Stomach (tissue), 4 donors: ENCODE measurements at regions not wholly inside any gene's neighbourhood (a gene's known extent, or its start where the extent isn't known, plus 50 kb on each side); places are given as distances from the start of the nearest gene placed in this dataset.

Experiments
- CTCF ChIP-seq, 7 experiments: fragments of 450-650 bp in 4 of 7; fragments of 200-600 bp in 3 of 7; sonication (generic) in 3 of 7; IDR thresholded peaks; one replicate each; pipeline ENCODE4 v1.5.1; 2016 to 2019; ENCODE audit warnings: antibody characterized with exemption in 7 of 7, control low read depth in 2 of 7, mild to moderate bottlenecking in 1 of 7
- POLR2A ChIP-seq, 4 donors: fragments of 450-650 bp; IDR thresholded peaks; one replicate each; pipeline ENCODE4 v1.6.1; 2016; ENCODE audit warnings: antibody characterized with exemption in 4 of 4, control low read depth in 2 of 4, mild to moderate bottlenecking in 1 of 4, moderate library complexity in 1 of 4

- TF ChIP-seq CTCF (IDR thresholded peaks at IDR 0.05) (no peak), POLR2A (IDR thresholded peaks at IDR 0.05) (no peak)
Measured at GRCh38 chr15:79738143-79738542, 158.7 kb downstream of the MTHFS start.
